Endodermal cell (in vitro differentiated cells): ENCODE measurements at regions not wholly inside any gene's neighbourhood (a gene's known extent, or its start where the extent isn't known, plus 50 kb on each side); places are given as distances from the start of the nearest gene placed in this dataset.
A peak's percentile ranks its signal among the peaks of the same experiment; 100 is the strongest.
"Not testable (repeated sequence)": the region's sequence is repeated elsewhere in the genome, so short reads cannot be mapped to it uniquely, and the experiment has no call there.

Experiments
- DNase-seq: peaks from one replicate; pipeline ENCODE4 v3.0.0-alpha.2; 2017
- H3K27ac ChIP-seq: 2 replicates; pipeline ENCODE4 v1.5.1; 2013; ENCODE audit warnings: mild to moderate bottlenecking, low read depth, low read length, moderate library complexity
- H3K27me3 ChIP-seq: 2 replicates; pipeline ENCODE4 v1.6.1; 2013; ENCODE audit warnings: mild to moderate bottlenecking, low read length, moderate library complexity; ENCODE audit not compliant: insufficient read depth, control insufficient read depth, poor library complexity, severe bottlenecking
- H3K36me3 ChIP-seq: 2 replicates; pipeline ENCODE4 v1.7.0; 2013; ENCODE audit warnings: mild to moderate bottlenecking, low read length, moderate library complexity; ENCODE audit not compliant: control insufficient read depth, insufficient read depth
- H3K4me1 ChIP-seq: one replicate; pipeline ENCODE4 v1.7.0; 2013; ENCODE audit warnings: low read length; ENCODE audit not compliant: control insufficient read depth, insufficient read depth
- H3K4me3 ChIP-seq: 2 replicates; pipeline ENCODE4 v1.5.1; 2013; ENCODE audit warnings: mild to moderate bottlenecking, low read length, moderate library complexity
- H3K9ac ChIP-seq: 2 replicates; pipeline ENCODE4 v1.6.1; 2013; ENCODE audit warnings: mild to moderate bottlenecking, low read length, moderate library complexity; ENCODE audit not compliant: poor library complexity, severe bottlenecking; ENCODE audit errors: extremely low read depth
- H3K9me3 ChIP-seq: 2 replicates; pipeline ENCODE4 v1.6.1; 2013; ENCODE audit warnings: mild to moderate bottlenecking, low read length, moderate library complexity; ENCODE audit not compliant: control insufficient read depth
- H3K27ac Mint-ChIP-seq: 2 replicates; pipeline ENCODE4 v1.8.0; 2020; ENCODE audit warnings: mixed read lengths
- H3K27me3 Mint-ChIP-seq: 2 replicates; pipeline ENCODE4 v1.8.0; 2021; ENCODE audit warnings: mild to moderate bottlenecking, mixed read lengths; ENCODE audit not compliant: insufficient read depth
- H3K36me3 Mint-ChIP-seq: 2 replicates; pipeline ENCODE4 v1.8.0; 2020; ENCODE audit warnings: low read depth, mixed read lengths
- H3K4me1 Mint-ChIP-seq: 2 replicates; pipeline ENCODE4 v1.8.0; 2020; ENCODE audit warnings: mixed read lengths
- H3K4me3 Mint-ChIP-seq: 2 replicates; pipeline ENCODE4 v1.8.0; 2020; ENCODE audit warnings: mild to moderate bottlenecking, moderate library complexity, mixed read lengths
- H3K9me3 Mint-ChIP-seq: 2 replicates; pipeline ENCODE4 v1.8.0; 2020; ENCODE audit warnings: mild to moderate bottlenecking, mixed read lengths
- CTCF ChIP-seq: fragments of 200-600 bp; sonication (generic); conservative IDR thresholded peaks from 2 replicates; pipeline ENCODE4 v1.5.0; 2021; ENCODE audit warnings: antibody characterized with exemption, mild to moderate bottlenecking
- WGBS, 2 experiments: methylation state at CpG; one replicate each; pipeline versions ENCODE4 v1.1.5 to v1.1.7; 2013; ENCODE audit warnings: missing lambda C conversion rate in 2 of 2, mixed read lengths in 1 of 2; ENCODE audit not compliant: insufficient coverage in 1 of 2, insufficient read length in 1 of 2; 5-methylcytosine and 5-hydroxymethylcytosine counted together

- Mint-ChIP-seq H3K36me3 (no peaks in the 10 kb centered on the region), H3K9me3 (peaks cover 27% of the 10 kb centered on the region), H3K27ac (no peak overlapping the region), H3K4me3 (no peak overlapping the region), H3K4me1 (no peaks in the 10 kb centered on the region), H3K27me3 (peaks cover 4% of the 10 kb centered on the region)
- no peaks in the 10 kb centered on the region for H3K4me1 ChIP-seq
- no peak for TF ChIP-seq CTCF
- no peak overlapping the region for H3K9ac ChIP-seq
- 100% methylated on average over 1 of the region's 1 CpG for WGBS, 2 experiments
- no peak overlapping the region for H3K4me3 ChIP-seq
- H3K27ac ChIP-seq: no peak overlapping the region
- H3K27me3 ChIP-seq: no peaks in the 10 kb centered on the region
- H3K9me3 ChIP-seq: peaks cover 15% of the 10 kb centered on the region
- DNase-seq: no peak
- no peaks in the 10 kb centered on the region for H3K36me3 ChIP-seq
Observed at GRCh38 chr17:37859451-37859850, 64.8 kb upstream of the TBC1D3K start.

GRCh38 chr17:37858391-37858790, 65.8 kb upstream of the TBC1D3K start:
- H3K9me3 ChIP-seq: peaks cover 15% of the 10 kb centered on the region
- H3K4me1 Mint-ChIP-seq, H3K4me1 ChIP-seq, H3K36me3 ChIP-seq, H3K9ac ChIP-seq, H3K27me3 ChIP-seq, H3K27ac ChIP-seq, H3K4me3 Mint-ChIP-seq, H3K36me3 Mint-ChIP-seq, H3K27me3 Mint-ChIP-seq, H3K4me3 ChIP-seq, H3K27ac Mint-ChIP-seq: not testable (repeated sequence)
- peaks cover 27% of the 10 kb centered on the region for H3K9me3 Mint-ChIP-seq
- 86 to 91% methylated on average over 10 to 11 of the region's 11 CpGs for WGBS, 2 experiments
- peak; percentile 52 for DNase-seq

GRCh38 chr17:37856245-37856644, 68.0 kb upstream of the TBC1D3K start:
- Histone ChIP-seq H3K9ac (no peak overlapping the region), H3K9me3 (peaks cover 15% of the 10 kb centered on the region), H3K4me3 (no peak overlapping the region), H3K27me3 (no peaks in the 10 kb centered on the region), H3K36me3 (no peaks in the 10 kb centered on the region), H3K4me1 (no peaks in the 10 kb centered on the region), H3K27ac (no peak overlapping the region)
- WGBS, 2 experiments: 87 to 100% methylated on average over 1 of the region's 1 CpG
- no peak for TF ChIP-seq CTCF
- peaks cover 27% of the 10 kb centered on the region for H3K9me3 Mint-ChIP-seq
- no peak for DNase-seq
- H3K27me3 Mint-ChIP-seq: peaks cover 4% of the 10 kb centered on the region
- no peaks in the 10 kb centered on the region for H3K4me1 Mint-ChIP-seq
- no peak overlapping the region for H3K27ac Mint-ChIP-seq
- H3K36me3 Mint-ChIP-seq: no peaks in the 10 kb centered on the region
- no peak overlapping the region for H3K4me3 Mint-ChIP-seq

GRCh38 chr17:37849617-37849972, 74.6 kb upstream of the TBC1D3K start:
- H3K4me1 ChIP-seq: no peaks in the 10 kb centered on the region
- 97% methylated on average over 3 of the region's 3 CpGs for WGBS, 2 experiments
- Mint-ChIP-seq H3K9me3 (no peaks in the 10 kb centered on the region), H3K4me3 (no peak overlapping the region), H3K27me3 (peaks cover 5% of the 10 kb centered on the region), H3K27ac (no peak overlapping the region), H3K36me3 (no peaks in the 10 kb centered on the region), H3K4me1 (peaks cover 2% of the 10 kb centered on the region)
- no peak overlapping the region for H3K4me3 ChIP-seq
- no peak for DNase-seq
- no peak for TF ChIP-seq CTCF
- no peak overlapping the region for H3K9ac ChIP-seq
- no peaks in the 10 kb centered on the region for H3K36me3 ChIP-seq
- no peak overlapping the region for H3K27ac ChIP-seq
- no peaks in the 10 kb centered on the region for H3K9me3 ChIP-seq
- no peaks in the 10 kb centered on the region for H3K27me3 ChIP-seq
